NT2/D1 (cell line): ENCODE measurements at regions not wholly inside any gene's neighbourhood (a gene's known extent, or its start where the extent isn't known, plus 50 kb on each side); places are given as distances from the start of the nearest gene placed in this dataset.

Experiments used
- DNase-seq: peaks from one replicate; pipeline ENCODE4 v3.0.0-alpha.2; 2011; ENCODE audit warnings: low read depth, low spot score
- H3K27me3 ChIP-seq: 2 replicates; pipeline ENCODE4 v1.6.0; 2011; ENCODE audit warnings: mild to moderate bottlenecking; ENCODE audit not compliant: insufficient read length, insufficient read depth
- H3K36me3 ChIP-seq: 2 replicates; pipeline ENCODE4 v1.6.1; 2011; ENCODE audit warnings: mild to moderate bottlenecking, low read length, mixed read lengths; ENCODE audit not compliant: insufficient read depth, insufficient read length
- H3K4me1 ChIP-seq: 2 replicates; pipeline ENCODE4 v1.5.1; 2011; ENCODE audit not compliant: insufficient read depth, insufficient read length
- H3K4me3 ChIP-seq: 2 replicates; pipeline ENCODE4 v1.5.1; 2011; ENCODE audit warnings: low read depth; ENCODE audit not compliant: insufficient read length
- H3K9ac ChIP-seq: 2 replicates; pipeline ENCODE4 v1.6.0; 2011; ENCODE audit warnings: low read depth; ENCODE audit not compliant: insufficient read length
- H3K9me3 ChIP-seq: 2 replicates; pipeline ENCODE4 v1.5.1; 2011; ENCODE audit warnings: mild to moderate bottlenecking, low read length; ENCODE audit not compliant: insufficient read depth
- SUZ12 ChIP-seq: IDR thresholded peaks from 2 replicates; pipeline ENCODE4 v1.6.1; 2011; ENCODE audit not compliant: insufficient read length, insufficient read depth; ENCODE audit errors: extremely low read depth
- YY1 ChIP-seq: IDR thresholded peaks from 2 replicates; pipeline ENCODE4 v1.6.1; 2011; ENCODE audit not compliant: insufficient read length, insufficient read depth
- ZNF274 ChIP-seq: IDR thresholded peaks from 2 replicates; pipeline ENCODE4 v1.6.1; 2011; ENCODE audit warnings: mild to moderate bottlenecking, low read depth, low read length

GRCh38 chr16:85472514-85472913, 140.6 kb upstream of the GSE1 start:
- no peaks in the 10 kb centered on the region for H3K9me3 ChIP-seq
- no peak overlapping the region for H3K9ac ChIP-seq
- H3K4me1 ChIP-seq, result peaks cover 33% of the 10 kb centered on the region
- H3K27me3 ChIP-seq, result no peaks in the 10 kb centered on the region
- DNase-seq, result no peak
- no peaks in the 10 kb centered on the region for H3K36me3 ChIP-seq
- H3K4me3 ChIP-seq, result no peak overlapping the region
- TF ChIP-seq SUZ12, result no peak
- no peak for TF ChIP-seq ZNF274
- TF ChIP-seq YY1, result no peak

GRCh38 chr16:85473323-85473722, 139.8 kb upstream of the GSE1 start:
- no peak for DNase-seq
- no peaks in the 10 kb centered on the region for H3K9me3 ChIP-seq
- no peak overlapping the region for H3K4me3 ChIP-seq
- H3K27me3 ChIP-seq, result no peaks in the 10 kb centered on the region
- H3K9ac ChIP-seq, result no peak overlapping the region
- no peaks in the 10 kb centered on the region for H3K36me3 ChIP-seq
- TF ChIP-seq SUZ12, result no peak
- no peak for TF ChIP-seq YY1
- TF ChIP-seq ZNF274, result no peak
- H3K4me1 ChIP-seq, result peaks cover 33% of the 10 kb centered on the region

- no peak for DNase-seq
- H3K9me3 ChIP-seq, result no peaks in the 10 kb centered on the region
- no peak overlapping the region for H3K4me3 ChIP-seq
- H3K27me3 ChIP-seq, result no peaks in the 10 kb centered on the region
- peak overlapping the region; percentile 26 for H3K9ac ChIP-seq
- peaks cover 33% of the 10 kb centered on the region for H3K4me1 ChIP-seq
- TF ChIP-seq ZNF274 (no peak), YY1 (no peak), SUZ12 (no peak)
- H3K36me3 ChIP-seq, result no peaks in the 10 kb centered on the region
These were observed 139.1 kb upstream of the GSE1 start for GRCh38 chr16:85473909-85474620.

GRCh38 chr16:85474621-85475217, 138.4 kb upstream of the GSE1 start:
- DNase-seq, result no peak
- no peak overlapping the region for H3K4me3 ChIP-seq
- TF ChIP-seq ZNF274 (no peak), YY1 (no peak), SUZ12 (no peak)
- peaks cover 31% of the 10 kb centered on the region for H3K4me1 ChIP-seq
- H3K36me3 ChIP-seq, result no peaks in the 10 kb centered on the region
- H3K9me3 ChIP-seq, result no peaks in the 10 kb centered on the region
- no peak overlapping the region for H3K9ac ChIP-seq
- H3K27me3 ChIP-seq, result no peaks in the 10 kb centered on the region

DNA sequence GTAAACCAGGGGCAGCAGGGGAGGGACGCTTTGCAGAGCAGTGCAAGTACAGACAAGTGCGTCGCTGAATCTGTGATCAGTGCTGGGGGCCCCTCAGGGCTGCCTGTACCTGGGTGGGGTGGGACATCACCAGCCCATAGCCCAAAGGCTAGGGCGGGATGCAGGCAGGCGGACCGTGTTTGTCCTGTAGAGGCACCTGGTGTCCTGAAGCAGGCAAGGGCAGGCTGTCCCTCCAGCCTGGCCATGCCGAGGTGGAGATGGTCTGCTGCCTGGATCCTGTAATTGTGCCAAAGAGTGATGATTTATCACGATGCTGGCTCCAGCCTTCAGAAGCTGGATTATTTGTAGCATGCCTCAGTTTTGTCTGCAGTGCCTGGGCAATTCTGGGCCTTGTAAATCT, 137.9 kb upstream of the GSE1 start:
- no peak overlapping the region for H3K9ac ChIP-seq
- no peaks in the 10 kb centered on the region for H3K36me3 ChIP-seq
- no peaks in the 10 kb centered on the region for H3K27me3 ChIP-seq
- no peak for DNase-seq
- H3K4me1 ChIP-seq, result peaks cover 31% of the 10 kb centered on the region
- TF ChIP-seq YY1 (no peak), SUZ12 (no peak)
- H3K4me3 ChIP-seq, result no peak overlapping the region
- H3K9me3 ChIP-seq, result no peaks in the 10 kb centered on the region

GRCh38 chr16:85475691-85476300, 137.3 kb upstream of the GSE1 start:
- TF ChIP-seq ZNF274 (no peak), SUZ12 (no peak), YY1 (no peak)
- no peaks in the 10 kb centered on the region for H3K36me3 ChIP-seq
- H3K4me3 ChIP-seq, result no peak overlapping the region
- DNase-seq, result no peak
- H3K27me3 ChIP-seq, result no peaks in the 10 kb centered on the region
- H3K4me1 ChIP-seq, result peaks cover 36% of the 10 kb centered on the region
- H3K9me3 ChIP-seq, result no peaks in the 10 kb centered on the region
- no peak overlapping the region for H3K9ac ChIP-seq

- Histone ChIP-seq H3K27me3 (no peaks in the 10 kb centered on the region), H3K9ac (no peak overlapping the region), H3K36me3 (no peaks in the 10 kb centered on the region), H3K9me3 (no peaks in the 10 kb centered on the region), H3K4me1 (peaks cover 36% of the 10 kb centered on the region), H3K4me3 (no peak overlapping the region)
- no peak for TF ChIP-seq YY1
- no peak for DNase-seq
These were observed 136.7 kb upstream of the GSE1 start for GRCh38 chr16:85476389-85476788.
